Dermis blood vessel endothelial cell (primary cell): ENCODE measurements at regions not wholly inside any gene's neighbourhood (a gene's known extent, or its start where the extent isn't known, plus 50 kb on each side); places are given as distances from the start of the nearest gene placed in this dataset.

Experiments
- DNase-seq: peaks from one replicate; pipeline ENCODE4 v3.0.0; 2010

GRCh38 chr21:36532769-36533467 is 53.0 kb upstream of the CLDN14 start:
- no peak for DNase-seq

- no peak for DNase-seq
Measured at GRCh38 chr21:36533468-36533848, 53.5 kb upstream of the CLDN14 start.

- no peak for DNase-seq
Measured at GRCh38 chr21:36534656-36535055, 54.7 kb upstream of the CLDN14 start.

DNA sequence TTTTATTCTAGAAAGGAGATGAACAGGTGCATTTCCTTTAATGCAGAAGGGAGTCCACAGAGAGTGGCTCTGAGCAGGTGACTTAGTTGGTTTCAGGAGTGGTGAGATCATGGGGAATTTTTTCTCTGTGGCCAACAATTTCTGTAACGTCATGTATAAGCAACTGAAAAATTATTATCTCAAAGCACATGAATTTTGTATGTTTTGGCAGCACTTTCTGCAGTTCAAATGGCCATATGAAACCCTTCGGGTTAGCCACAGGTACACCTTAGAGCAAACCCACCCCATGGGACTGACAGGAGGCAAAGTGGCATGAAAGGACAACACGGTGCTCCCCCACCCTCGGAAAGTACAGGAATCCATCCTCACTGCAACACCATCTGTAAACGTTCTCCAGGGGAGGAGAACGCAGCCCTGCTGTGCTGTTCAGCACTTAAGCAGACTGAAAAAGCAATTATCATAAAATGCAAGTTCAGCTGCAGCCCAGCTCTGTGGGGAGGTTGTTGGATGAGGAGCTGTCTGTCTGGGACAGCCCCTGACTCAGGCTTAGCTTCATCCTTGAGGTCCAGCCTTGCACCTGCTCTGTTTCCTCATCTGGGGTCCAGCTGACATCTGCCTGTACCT is 55.8 kb upstream of the CLDN14 start:
- no peak for DNase-seq

GRCh38 chr21:36538761-36539160 is 58.8 kb upstream of the CLDN14 start:
- no peak for DNase-seq

- no peak for DNase-seq
Measured at GRCh38 chr21:36539434-36540150, 59.7 kb upstream of the CLDN14 start.

DNA sequence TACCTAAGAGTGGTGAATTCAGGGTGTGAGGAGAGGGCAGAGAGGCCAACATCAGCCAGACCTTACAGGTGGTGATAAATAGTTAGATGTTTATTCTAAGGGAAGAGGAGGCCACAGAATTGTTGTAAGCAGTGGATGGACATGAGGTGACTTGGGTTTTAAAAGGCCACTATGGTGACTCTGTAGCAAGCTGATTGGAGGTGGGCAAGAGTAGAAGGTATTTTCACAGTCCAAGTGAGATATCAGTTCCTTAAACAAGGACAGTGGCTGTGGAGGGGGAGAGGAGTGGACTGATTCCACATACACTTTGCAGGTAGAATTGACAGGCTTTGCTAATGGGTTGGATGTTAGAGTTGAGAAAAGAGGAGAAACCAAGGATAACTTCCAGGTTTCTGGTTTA is 60.8 kb upstream of the CLDN14 start:
- no peak for DNase-seq

DNA sequence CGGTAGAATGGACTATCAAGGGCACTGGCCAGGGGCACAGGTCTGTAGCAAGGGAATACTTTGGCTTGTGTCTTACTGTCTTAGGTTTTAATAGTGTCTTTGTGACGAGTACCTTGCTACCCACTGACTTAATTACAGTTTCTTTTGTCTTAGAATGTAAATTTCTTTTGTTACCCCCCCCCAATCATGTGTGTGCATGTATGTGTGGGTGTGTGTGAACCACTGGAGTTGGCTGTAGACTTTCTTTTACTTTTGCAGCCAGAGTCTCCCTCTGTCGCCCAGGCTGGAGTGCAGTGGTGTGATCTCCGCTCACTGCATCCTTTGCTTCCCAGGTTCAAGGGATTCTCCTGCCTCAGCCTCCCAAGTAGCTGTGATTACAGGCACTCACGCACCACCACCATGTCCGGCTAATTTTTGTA is 61.8 kb upstream of the CLDN14 start:
- DNase-seq: no peak

- peak; percentile 20 for DNase-seq
Measured at GRCh38 chr21:36542312-36543101, 62.6 kb upstream of the CLDN14 start.

- DNase-seq: no peak
Measured at GRCh38 chr21:36543924-36544323, 64.0 kb upstream of the CLDN14 start.

DNA sequence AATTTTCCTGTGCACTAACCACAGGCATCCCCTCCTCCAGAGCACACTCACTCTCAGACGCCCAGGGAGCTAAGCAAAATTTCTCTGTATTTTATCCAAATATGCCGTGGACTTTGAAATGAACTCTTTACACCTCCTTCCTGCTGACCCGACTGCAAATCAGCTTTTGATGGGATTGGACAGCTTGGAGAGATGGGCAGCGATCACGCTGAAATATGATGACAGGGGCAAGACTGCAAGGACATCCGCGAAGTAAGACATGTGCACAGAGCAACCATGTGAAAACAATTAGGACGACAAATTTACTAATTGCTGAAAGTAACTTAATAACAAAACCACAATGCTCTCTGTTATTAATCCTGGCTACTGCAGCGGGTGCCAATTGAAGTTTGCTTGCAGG is 64.6 kb upstream of the CLDN14 start:
- DNase-seq: no peak

GRCh38 chr21:36545776-36546511 is 66.0 kb upstream of the CLDN14 start:
- no peak for DNase-seq

DNA sequence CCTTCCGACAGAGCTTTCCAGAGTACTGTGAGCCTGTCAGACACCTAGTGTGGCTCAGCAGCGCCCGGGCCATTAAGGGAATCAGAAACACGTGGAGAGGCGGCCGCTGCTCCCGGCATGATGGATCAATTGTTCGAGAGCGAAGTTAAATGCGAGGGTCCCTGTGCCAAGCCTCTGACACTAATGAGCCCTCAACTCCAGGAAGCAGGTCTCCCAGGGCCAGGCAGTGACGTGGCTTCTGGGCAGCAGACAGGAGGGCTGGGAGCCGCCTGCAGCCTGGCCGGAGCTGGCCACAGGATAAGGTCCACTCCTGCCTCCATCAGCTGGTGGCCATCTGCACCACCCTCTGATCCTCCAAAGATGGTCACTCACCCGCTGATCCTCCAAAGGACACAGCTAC is 67.5 kb upstream of the CLDN14 start:
- no peak for DNase-seq

- DNase-seq: no peak
Measured at GRCh38 chr21:36548866-36549265, 68.9 kb upstream of the CLDN14 start.

- DNase-seq: no peak
Measured at GRCh38 chr21:36549470-36549869, 69.5 kb upstream of the CLDN14 start.

- DNase-seq: no peak
Measured at GRCh38 chr21:36550761-36551160, 70.8 kb upstream of the CLDN14 start.

DNA sequence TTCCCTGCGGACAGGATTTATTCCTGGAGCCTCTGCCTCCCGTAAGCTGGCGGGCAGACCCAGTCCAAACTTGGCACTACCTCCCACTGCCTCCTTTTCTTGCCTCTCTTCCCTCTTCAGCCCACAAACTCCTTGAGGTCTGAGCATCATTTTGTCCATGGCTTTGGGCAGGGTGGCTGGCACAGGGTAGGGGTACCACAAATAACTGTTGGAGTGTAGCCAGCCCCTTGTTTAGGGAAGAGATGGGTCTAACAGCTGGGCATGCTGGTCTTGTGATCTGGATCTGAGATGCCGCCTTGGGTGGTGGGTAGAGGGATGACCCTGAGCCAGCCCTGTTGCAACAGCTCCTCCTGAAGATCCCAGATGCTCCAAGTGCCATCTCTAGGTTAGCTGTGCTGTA is 71.4 kb upstream of the CLDN14 start:
- no peak for DNase-seq

DNA sequence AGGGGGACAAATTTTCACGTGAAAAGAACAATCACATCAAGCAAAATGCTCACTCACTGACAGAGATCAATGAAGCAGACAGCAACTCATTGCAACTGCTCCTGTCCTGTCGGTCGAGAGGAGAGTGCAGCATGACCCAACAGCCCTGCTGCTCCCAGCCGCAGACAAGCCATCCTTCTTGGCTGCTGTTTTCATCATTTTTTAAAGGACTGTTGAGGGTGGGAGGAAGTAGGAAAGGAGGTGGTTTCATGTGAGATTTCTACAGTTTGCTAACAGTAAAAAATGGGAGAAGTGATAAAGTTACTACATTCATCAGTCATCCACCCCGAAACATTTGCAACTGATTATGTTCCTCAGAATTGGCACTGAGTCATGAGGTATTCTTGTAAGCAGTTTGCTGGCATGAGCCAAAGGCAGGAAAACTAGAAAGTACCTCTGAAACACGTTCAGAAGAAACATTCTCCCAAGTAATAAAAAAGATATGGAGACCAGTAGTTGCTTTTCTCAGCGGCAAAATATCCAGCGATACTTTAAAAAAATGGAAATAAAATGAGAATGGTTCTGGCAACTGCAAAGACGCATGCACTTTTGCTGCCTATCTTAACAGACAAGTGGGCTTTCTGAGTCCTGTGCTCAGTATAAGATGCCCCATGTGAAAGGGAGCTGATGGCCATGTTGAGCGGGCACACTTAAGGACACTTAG is 72.0 kb upstream of the CLDN14 start:
- no peak for DNase-seq

DNA sequence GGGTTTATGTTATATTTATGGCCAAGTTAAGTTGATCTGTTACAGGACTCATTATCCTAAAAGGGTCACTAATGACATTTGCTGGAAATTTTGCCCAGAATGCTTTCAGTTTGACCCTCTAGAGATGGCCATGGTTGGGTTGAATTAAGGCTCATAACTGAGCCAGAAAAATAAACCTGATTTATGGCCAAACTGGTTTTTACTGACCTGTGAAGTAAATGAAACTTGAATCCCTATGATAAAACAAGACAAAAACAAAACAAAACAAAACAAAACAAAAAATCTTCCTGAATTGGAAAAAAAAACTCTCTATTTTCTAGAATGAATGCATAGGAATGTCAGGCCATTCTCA is 72.5 kb upstream of the CLDN14 start:
- DNase-seq: no peak

- no peak for DNase-seq
Measured at GRCh38 chr21:36553406-36553805, 73.5 kb upstream of the CLDN14 start.

DNA sequence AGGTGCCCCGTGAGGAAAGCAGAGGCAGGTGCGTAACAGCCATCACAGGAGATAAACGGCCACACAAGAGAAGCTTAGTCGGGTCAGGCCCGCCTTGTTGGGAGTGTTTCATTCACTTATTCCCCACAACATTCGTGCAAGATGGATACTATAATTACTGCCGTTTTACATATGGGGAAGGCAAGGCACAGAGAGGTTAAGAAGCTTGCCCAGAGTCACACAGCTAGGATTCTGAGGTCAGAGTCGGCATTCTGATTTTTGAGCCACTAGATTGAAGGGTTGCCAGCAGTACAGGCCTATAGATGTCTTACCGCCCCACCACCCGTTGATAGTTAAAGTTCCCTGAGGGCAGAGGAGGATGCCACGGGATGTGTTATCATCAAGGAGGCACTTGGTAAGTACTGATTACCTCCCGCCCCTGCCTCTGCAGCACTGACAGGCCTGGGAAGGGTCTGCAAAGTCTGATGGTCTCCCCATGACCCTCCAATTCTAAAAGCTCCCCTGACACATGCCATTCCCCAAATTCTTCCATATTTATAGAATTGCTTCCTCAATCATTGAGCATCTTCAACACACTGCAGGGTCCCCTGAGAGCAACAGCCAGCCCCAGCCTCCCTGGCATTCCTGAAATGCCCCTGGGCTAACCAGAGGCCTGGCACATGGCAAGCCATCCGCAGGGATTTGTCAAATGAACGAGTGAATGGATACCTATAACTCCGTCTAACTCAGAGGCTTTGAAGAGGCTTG is 74.7 kb upstream of the CLDN14 start:
- DNase-seq: no peak
